ENCODE measurements at regions not wholly inside any gene's neighbourhood (a gene's known extent, or its start where the extent isn't known, plus 50 kb on each side); places are given as distances from the start of the nearest gene placed in this dataset.

DNA sequence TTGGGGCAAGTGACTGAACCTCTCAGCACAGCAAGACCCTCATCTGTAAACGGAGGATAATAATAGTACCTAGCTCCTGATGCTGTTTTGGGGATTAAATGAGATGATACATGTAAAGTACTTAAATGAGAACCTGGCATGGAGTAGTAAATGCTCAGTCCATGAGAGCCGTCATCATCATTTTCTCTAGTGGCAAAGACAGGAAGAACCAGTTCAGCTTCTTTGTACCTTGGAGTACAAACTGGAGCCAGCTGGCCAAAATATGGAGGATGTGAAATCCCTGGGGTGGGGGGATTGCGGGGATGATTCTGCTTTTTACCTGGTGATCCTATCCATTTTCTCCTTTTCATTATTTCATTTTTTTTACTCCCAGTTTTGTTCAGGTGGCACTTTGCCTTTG lies 204.2 kb upstream of the LRRN1 start:
- Histone ChIP-seq H3K36me3 (ENCODE audit: insufficient read depth, low read length) (no peaks in the 10 kb centered on the region), H3K79me2 (ENCODE audit: low read length) (no peaks in the 10 kb centered on the region), H3K4me3 (ENCODE audit: low read length) (no peak overlapping the region), H3K27me3 (ENCODE audit: low read length) (no peaks in the 10 kb centered on the region), H3K4me2 (ENCODE audit: low read depth, low read length, poor library complexity, severe bottlenecking) (no peak overlapping the region), H3K4me1 (ENCODE audit: low read length) (no peaks in the 10 kb centered on the region), H4K20me1 (ENCODE audit: insufficient read depth, low read depth, low read length) (no peaks in the 10 kb centered on the region), H3K9ac (ENCODE audit: low read length) (no peak overlapping the region), H3K9me2 (replicated peaks; ENCODE audit: insufficient read depth, low read length) (no peaks in the 10 kb centered on the region), H3K9me3 (ENCODE audit: low read length) (no peaks in the 10 kb centered on the region), H3K27ac (ENCODE audit: low read length) (no peak overlapping the region), H2AFZ (ENCODE audit: low read length) (no peak overlapping the region)
- no peak for DNase-seq

DNA sequence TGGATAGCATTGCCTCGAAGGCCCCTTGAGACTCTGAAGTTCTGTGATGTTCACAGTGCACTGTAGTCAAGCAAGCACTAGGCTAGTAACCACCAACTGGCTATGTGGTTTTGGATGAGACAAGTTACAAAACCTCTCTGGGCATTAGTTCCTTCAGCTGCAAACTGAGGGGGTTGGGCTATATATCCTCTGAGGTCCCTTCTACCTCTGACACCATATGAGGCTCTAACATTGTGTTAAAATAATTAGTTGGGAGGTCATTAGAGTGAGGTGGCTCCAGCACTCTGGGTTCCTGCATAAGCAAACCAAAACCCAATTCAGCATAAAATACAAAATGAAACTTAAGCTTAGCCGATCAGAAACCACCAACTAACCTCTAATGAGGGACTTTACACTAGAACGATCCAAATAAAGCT lies 209.5 kb upstream of the LRRN1 start:
- H3K4me1 ChIP-seq (ENCODE audit: low read length): no peaks in the 10 kb centered on the region

DNA sequence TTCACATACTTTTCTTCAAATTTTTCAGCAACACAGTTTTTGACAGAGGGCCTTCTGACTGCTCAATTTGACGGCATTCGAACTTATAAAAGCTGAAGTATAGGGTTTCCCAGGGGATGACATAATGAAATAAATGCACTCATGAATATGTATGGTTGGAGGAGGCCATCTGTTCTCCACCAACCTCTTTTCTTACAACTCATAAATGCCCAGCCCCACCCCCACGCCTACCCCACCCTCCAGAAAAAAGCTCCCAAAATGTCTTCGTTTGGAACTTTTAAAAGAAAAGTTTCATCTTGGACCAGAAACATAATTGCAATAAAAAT lies 211.6 kb upstream of the LRRN1 start:
- no peak overlapping the region for H3K9ac ChIP-seq (ENCODE audit: low read length)
- H3K36me3 ChIP-seq (ENCODE audit: insufficient read depth, low read length): no peaks in the 10 kb centered on the region
- no peaks in the 10 kb centered on the region for H3K9me3 ChIP-seq (ENCODE audit: low read length)
- H3K27ac ChIP-seq (ENCODE audit: low read length): no peak overlapping the region
- H3K79me2 ChIP-seq (ENCODE audit: low read length): no peaks in the 10 kb centered on the region
- no peaks in the 10 kb centered on the region for H3K27me3 ChIP-seq (ENCODE audit: low read length)
- DNase-seq: no peak
- no peak overlapping the region for H2AFZ ChIP-seq (ENCODE audit: low read length)
- no peak overlapping the region for H3K4me2 ChIP-seq (ENCODE audit: low read depth, low read length, poor library complexity, severe bottlenecking)
- no peaks in the 10 kb centered on the region for H4K20me1 ChIP-seq (ENCODE audit: insufficient read depth, low read depth, low read length)
- no peaks in the 10 kb centered on the region for H3K9me2 ChIP-seq (replicated peaks; ENCODE audit: insufficient read depth, low read length)
- H3K4me3 ChIP-seq (ENCODE audit: low read length): no peak overlapping the region
- H3K4me1 ChIP-seq (ENCODE audit: low read length): no peaks in the 10 kb centered on the region

More for the DNA sequence above, 209.5 kb upstream of the LRRN1 start:
- Histone ChIP-seq H3K9ac (ENCODE audit: low read length) (no peak overlapping the region), H3K9me3 (ENCODE audit: low read length) (no peaks in the 10 kb centered on the region), H3K4me3 (ENCODE audit: low read length) (no peak overlapping the region), H4K20me1 (ENCODE audit: insufficient read depth, low read depth, low read length) (no peaks in the 10 kb centered on the region), H3K27ac (ENCODE audit: low read length) (no peak overlapping the region), H3K79me2 (ENCODE audit: low read length) (no peaks in the 10 kb centered on the region), H2AFZ (ENCODE audit: low read length) (no peak overlapping the region), H3K36me3 (ENCODE audit: insufficient read depth, low read length) (no peaks in the 10 kb centered on the region), H3K27me3 (ENCODE audit: low read length) (no peaks in the 10 kb centered on the region), H3K9me2 (replicated peaks; ENCODE audit: insufficient read depth, low read length) (no peaks in the 10 kb centered on the region), H3K4me2 (ENCODE audit: low read depth, low read length, poor library complexity, severe bottlenecking) (no peak overlapping the region)
- DNase-seq: no peak

DNA sequence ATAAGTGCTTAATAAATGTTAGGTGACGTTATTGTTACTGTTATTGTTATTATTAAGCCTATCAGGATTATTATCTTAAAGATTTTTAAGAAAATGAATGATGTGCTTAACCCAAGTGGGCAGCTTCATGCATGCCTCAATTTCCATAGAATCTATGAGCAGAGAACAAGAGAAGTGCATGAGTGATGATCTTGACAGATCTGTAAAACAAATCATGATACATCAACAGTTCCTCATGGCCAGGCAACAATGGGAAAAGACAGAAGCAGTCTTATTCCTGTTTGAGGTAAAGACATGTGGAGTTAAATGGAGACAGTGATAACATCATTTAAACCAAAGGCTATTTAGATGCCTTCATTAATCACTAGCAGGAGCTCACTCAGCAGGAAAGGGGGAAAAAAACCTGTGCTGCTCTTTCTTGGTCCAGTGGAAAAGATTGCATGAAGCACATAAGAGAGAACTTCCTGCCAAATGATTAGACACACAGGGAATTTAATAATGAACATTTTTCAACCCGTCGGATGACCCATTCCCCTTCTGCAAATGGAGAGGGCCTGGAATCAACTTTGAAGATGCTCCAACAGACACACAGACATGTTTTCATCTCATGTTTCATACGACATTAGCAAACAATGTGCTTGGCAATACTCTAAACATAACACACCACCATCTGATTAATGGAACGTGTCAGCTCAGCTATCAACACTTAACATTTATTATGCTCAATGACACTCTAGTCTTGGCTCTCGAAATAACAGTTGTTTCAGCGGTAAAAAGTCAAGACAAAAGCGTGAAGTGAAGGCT lies 212.2 kb upstream of the LRRN1 start:
- Histone ChIP-seq H3K79me2 (ENCODE audit: low read length) (no peaks in the 10 kb centered on the region), H3K4me2 (ENCODE audit: low read depth, low read length, poor library complexity, severe bottlenecking) (no peak overlapping the region), H3K4me1 (ENCODE audit: low read length) (no peaks in the 10 kb centered on the region), H3K9ac (ENCODE audit: low read length) (no peak overlapping the region), H3K4me3 (ENCODE audit: low read length) (no peak overlapping the region), H3K9me3 (ENCODE audit: low read length) (no peaks in the 10 kb centered on the region), H3K27ac (ENCODE audit: low read length) (no peak overlapping the region), H3K27me3 (ENCODE audit: low read length) (no peaks in the 10 kb centered on the region), H2AFZ (ENCODE audit: low read length) (no peak overlapping the region), H3K36me3 (ENCODE audit: insufficient read depth, low read length) (no peaks in the 10 kb centered on the region), H3K9me2 (replicated peaks; ENCODE audit: insufficient read depth, low read length) (no peaks in the 10 kb centered on the region), H4K20me1 (ENCODE audit: insufficient read depth, low read depth, low read length) (no peaks in the 10 kb centered on the region)
- no peak for DNase-seq

DNA sequence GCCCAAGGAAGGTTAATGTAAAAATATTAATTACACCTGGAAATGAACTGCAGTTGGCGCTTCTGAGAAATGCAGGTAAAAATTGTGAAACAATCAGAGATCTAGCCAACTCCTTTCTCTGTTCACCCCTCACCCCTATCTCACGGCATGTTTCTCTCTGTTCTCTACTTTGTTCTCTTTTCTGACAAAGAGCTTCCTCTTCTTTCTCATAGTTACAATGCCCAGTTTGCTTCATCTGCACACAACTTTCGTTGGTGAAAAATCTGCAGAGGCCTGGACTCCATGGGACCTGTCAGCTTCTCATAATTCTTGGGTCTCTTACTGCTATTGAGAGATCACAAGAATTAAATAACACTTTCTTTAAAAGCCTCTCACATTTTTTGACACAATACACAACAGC lies 212.9 kb upstream of the LRRN1 start:
- Histone ChIP-seq H3K9me3 (ENCODE audit: low read length) (no peaks in the 10 kb centered on the region), H3K27ac (ENCODE audit: low read length) (no peak overlapping the region), H3K79me2 (ENCODE audit: low read length) (no peaks in the 10 kb centered on the region), H3K9me2 (replicated peaks; ENCODE audit: insufficient read depth, low read length) (no peaks in the 10 kb centered on the region), H3K4me2 (ENCODE audit: low read depth, low read length, poor library complexity, severe bottlenecking) (no peak overlapping the region), H4K20me1 (ENCODE audit: insufficient read depth, low read depth, low read length) (no peaks in the 10 kb centered on the region), H3K4me1 (ENCODE audit: low read length) (no peaks in the 10 kb centered on the region), H3K9ac (ENCODE audit: low read length) (no peak overlapping the region), H2AFZ (ENCODE audit: low read length) (no peak overlapping the region), H3K36me3 (ENCODE audit: insufficient read depth, low read length) (no peaks in the 10 kb centered on the region), H3K27me3 (ENCODE audit: low read length) (no peaks in the 10 kb centered on the region), H3K4me3 (ENCODE audit: low read length) (no peak overlapping the region)
- no peak for DNase-seq

DNA sequence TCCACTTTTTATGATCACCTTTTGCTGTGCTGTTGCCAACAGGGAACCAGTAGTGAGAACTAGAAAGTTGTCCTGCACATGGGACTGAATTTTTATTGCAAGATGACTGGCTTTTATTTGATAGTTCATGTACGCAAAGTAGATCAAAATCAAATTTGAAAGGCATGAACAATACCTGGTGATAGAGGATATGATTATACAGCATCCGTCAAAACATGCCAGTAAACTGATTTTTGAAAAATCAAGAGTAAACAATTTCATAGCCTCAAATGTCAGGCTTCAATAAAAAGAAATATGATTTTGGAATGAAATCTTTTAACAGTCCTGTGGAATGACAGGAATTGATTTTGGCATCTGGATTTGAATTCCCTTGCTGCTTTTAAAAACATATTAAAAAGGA lies 219.6 kb upstream of the LRRN1 start:
- no peak overlapping the region for H2AFZ ChIP-seq (ENCODE audit: low read length)
- H3K9me2 ChIP-seq (replicated peaks; ENCODE audit: insufficient read depth, low read length): no peaks in the 10 kb centered on the region
- H3K4me1 ChIP-seq (ENCODE audit: low read length): no peaks in the 10 kb centered on the region
- H3K27ac ChIP-seq (ENCODE audit: low read length): no peak overlapping the region
- H3K9ac ChIP-seq (ENCODE audit: low read length): no peak overlapping the region
- H3K9me3 ChIP-seq (ENCODE audit: low read length): no peaks in the 10 kb centered on the region
- no peaks in the 10 kb centered on the region for H3K79me2 ChIP-seq (ENCODE audit: low read length)
- H4K20me1 ChIP-seq (ENCODE audit: insufficient read depth, low read depth, low read length): no peaks in the 10 kb centered on the region
- H3K4me3 ChIP-seq (ENCODE audit: low read length): no peak overlapping the region
- H3K36me3 ChIP-seq (ENCODE audit: insufficient read depth, low read length): no peaks in the 10 kb centered on the region
- no peaks in the 10 kb centered on the region for H3K27me3 ChIP-seq (ENCODE audit: low read length)
- H3K4me2 ChIP-seq (ENCODE audit: low read depth, low read length, poor library complexity, severe bottlenecking): no peak overlapping the region
- DNase-seq: no peak

DNA sequence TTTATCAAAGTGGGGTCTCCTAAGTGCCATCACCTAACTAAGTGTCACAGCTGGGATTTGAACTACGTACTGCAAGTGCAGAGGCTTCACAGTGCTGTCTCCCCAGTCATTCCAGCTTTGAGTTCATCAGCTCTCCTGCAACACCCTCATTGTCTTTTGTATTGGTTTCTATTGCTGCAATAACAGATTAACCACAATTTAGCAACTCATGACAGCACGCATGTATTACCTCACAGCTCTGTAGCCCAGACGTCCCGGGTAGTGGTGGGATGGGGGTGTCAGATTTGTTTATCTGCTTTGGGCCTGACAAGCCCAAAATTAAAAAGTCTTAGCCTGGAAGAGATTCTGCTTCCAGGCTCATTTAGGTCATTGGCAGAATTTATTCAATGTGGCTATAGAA lies 220.5 kb upstream of the LRRN1 start:
- Histone ChIP-seq H3K4me3 (ENCODE audit: low read length) (no peak overlapping the region), H3K36me3 (ENCODE audit: insufficient read depth, low read length) (no peaks in the 10 kb centered on the region), H3K9me3 (ENCODE audit: low read length) (no peaks in the 10 kb centered on the region), H3K27ac (ENCODE audit: low read length) (no peak overlapping the region), H3K4me1 (ENCODE audit: low read length) (no peaks in the 10 kb centered on the region), H3K79me2 (ENCODE audit: low read length) (no peaks in the 10 kb centered on the region), H3K4me2 (ENCODE audit: low read depth, low read length, poor library complexity, severe bottlenecking) (no peak overlapping the region), H3K9ac (ENCODE audit: low read length) (no peak overlapping the region), H3K9me2 (replicated peaks; ENCODE audit: insufficient read depth, low read length) (no peaks in the 10 kb centered on the region), H2AFZ (ENCODE audit: low read length) (no peak overlapping the region), H4K20me1 (ENCODE audit: insufficient read depth, low read depth, low read length) (no peaks in the 10 kb centered on the region), H3K27me3 (ENCODE audit: low read length) (no peaks in the 10 kb centered on the region)
- DNase-seq: no peak

DNA sequence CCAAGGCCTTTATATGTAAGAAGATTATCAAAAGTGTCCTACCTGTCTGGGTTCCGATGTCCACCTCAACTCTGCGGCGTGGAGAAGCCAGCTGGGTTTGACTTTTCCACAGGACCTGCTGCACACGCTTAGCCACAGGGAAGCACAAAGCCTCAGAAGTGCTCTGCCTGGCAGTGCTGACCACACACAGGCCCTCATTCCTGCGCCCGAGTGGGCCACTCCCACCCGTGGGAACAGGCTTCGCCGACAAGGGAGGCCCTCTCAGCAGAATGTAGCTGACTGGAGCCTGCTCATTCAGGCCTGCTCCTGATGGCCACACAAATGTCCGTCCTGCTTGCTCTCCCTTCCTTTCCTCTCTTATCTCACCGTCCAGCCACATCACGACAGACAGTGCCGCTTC lies 221.4 kb upstream of the LRRN1 start:
- no peak overlapping the region for H3K4me3 ChIP-seq (ENCODE audit: low read length)
- no peak overlapping the region for H3K27ac ChIP-seq (ENCODE audit: low read length)

More for the DNA sequence above, 221.4 kb upstream of the LRRN1 start:
- Histone ChIP-seq H3K4me1 (ENCODE audit: low read length) (no peaks in the 10 kb centered on the region), H3K27me3 (ENCODE audit: low read length) (no peaks in the 10 kb centered on the region), H3K9me2 (replicated peaks; ENCODE audit: insufficient read depth, low read length) (no peaks in the 10 kb centered on the region), H3K9ac (ENCODE audit: low read length) (no peak overlapping the region), H3K9me3 (ENCODE audit: low read length) (no peaks in the 10 kb centered on the region), H2AFZ (ENCODE audit: low read length) (no peak overlapping the region), H3K36me3 (ENCODE audit: insufficient read depth, low read length) (no peaks in the 10 kb centered on the region), H4K20me1 (ENCODE audit: insufficient read depth, low read depth, low read length) (no peaks in the 10 kb centered on the region), H3K4me2 (ENCODE audit: low read depth, low read length, poor library complexity, severe bottlenecking) (no peak overlapping the region), H3K79me2 (ENCODE audit: low read length) (no peaks in the 10 kb centered on the region)
- no peak for DNase-seq

Measured in Karpas-422 (cell line).